ENCODE measurements at regions not wholly inside any gene's neighbourhood (a gene's known extent, or its start where the extent isn't known, plus 50 kb on each side); places are given as distances from the start of the nearest gene placed in this dataset.

DNA sequence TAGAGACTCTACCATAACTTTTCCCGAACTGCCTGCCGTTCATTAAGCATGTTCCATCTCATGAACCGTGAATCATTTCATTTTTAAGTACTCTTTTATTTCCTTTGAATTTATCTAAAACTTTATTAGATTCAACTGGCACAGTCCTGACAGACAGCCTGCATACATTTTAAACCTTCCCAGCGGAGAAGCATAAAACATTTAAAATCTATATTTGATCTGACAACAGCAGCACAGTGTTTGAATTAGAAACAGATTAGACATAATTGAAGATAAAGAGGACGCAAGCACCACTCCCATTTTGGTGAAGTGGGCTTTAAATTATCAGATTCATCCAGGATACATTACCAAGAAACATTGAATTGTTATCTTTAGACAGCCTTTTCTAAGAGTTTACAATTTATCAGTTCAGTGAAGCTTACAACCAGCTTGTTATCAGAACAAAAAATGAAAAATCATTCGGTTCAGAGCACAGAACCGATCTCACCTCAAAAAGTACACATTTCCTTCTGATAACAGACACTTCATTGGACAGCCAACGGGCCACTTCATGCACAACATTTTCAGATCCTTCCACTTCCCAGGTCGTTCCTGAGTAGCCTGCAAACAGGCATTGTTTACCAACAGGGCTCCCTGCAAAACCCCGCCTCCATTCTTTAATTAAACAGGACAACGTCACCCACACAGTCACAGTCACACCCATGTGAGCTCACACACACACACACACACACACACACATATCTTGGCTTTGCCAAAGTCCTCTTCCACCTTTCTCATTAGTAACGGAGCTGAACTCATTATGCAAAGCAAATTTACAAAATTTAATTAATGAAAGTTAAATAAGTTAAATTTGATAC is 171.2 kb downstream of the SP3 start:
- CTCF ChIA-PET = no interaction called here
- TF ChIP-seq, protein P1, sequence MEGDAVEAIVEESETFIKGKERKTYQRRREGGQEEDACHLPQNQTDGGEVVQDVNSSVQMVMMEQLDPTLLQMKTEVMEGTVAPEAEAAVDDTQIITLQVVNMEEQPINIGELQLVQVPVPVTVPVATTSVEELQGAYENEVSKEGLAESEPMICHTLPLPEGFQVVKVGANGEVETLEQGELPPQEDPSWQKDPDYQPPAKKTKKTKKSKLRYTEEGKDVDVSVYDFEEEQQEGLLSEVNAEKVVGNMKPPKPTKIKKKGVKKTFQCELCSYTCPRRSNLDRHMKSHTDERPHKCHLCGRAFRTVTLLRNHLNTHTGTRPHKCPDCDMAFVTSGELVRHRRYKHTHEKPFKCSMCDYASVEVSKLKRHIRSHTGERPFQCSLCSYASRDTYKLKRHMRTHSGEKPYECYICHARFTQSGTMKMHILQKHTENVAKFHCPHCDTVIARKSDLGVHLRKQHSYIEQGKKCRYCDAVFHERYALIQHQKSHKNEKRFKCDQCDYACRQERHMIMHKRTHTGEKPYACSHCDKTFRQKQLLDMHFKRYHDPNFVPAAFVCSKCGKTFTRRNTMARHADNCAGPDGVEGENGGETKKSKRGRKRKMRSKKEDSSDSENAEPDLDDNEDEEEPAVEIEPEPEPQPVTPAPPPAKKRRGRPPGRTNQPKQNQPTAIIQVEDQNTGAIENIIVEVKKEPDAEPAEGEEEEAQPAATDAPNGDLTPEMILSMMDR (conservative IDR thresholded peaks at IDR 0.05; ENCODE audit: low read depth, low read length) = no peak
- TF ChIP-seq EZH2 (IDR thresholded peaks at IDR 0.05; ENCODE audit: low read length, unreplicated experiment) (no peak), EZH2phosphoT487 (IDR thresholded peaks at IDR 0.05; ENCODE audit: borderline replicate concordance, low read length) (no peak)
- Histone ChIP-seq H3K79me2 (ENCODE audit: low read length) (no peaks in the 10 kb centered on the region), H4K20me1 (ENCODE audit: low read length) (no peaks in the 10 kb centered on the region), H3K4me1 (ENCODE audit: insufficient read depth, low read length) (no peaks in the 10 kb centered on the region), H3K4me2 (ENCODE audit: low read length) (no peak overlapping the region), H2AFZ (ENCODE audit: low read length) (no peak overlapping the region), H3K9me2 (replicated peaks; ENCODE audit: low read length) (no peaks in the 10 kb centered on the region), H3F3A (ENCODE audit: low read length, unreplicated experiment) (no peaks in the 10 kb centered on the region), H3K4me3 (ENCODE audit: low read length) (no peak overlapping the region), H3K9me3 (ENCODE audit: low read length) (no peaks in the 10 kb centered on the region), H3K9ac (ENCODE audit: low read length) (no peak overlapping the region), H3K36me3 (ENCODE audit: low read depth, low read length) (no peaks in the 10 kb centered on the region), H3K27me3 (ENCODE audit: low read length) (no peaks in the 10 kb centered on the region), H3K27ac (ENCODE audit: low read length) (no peak overlapping the region)
- POLR2A ChIA-PET (ENCODE audit: unreplicated experiment) = no interaction called here
- BruUV-seq (replicated peaks) = no TSS peak
- DNase-seq = no peak
- intact Hi-C loops (cut with micrococcal nuclease) = no loop called here
- no peak for ATAC-seq

- Histone ChIP-seq H3K4me2 (ENCODE audit: low read length) (no peak overlapping the region), H3K79me2 (ENCODE audit: low read length) (no peaks in the 10 kb centered on the region), H3K4me3 (ENCODE audit: low read length) (no peak overlapping the region), H3K9me2 (replicated peaks; ENCODE audit: low read length) (no peaks in the 10 kb centered on the region), H3K9ac (ENCODE audit: low read length) (no peak overlapping the region), H4K20me1 (ENCODE audit: low read length) (no peaks in the 10 kb centered on the region), H3K27me3 (ENCODE audit: low read length) (no peaks in the 10 kb centered on the region), H3K27ac (ENCODE audit: low read length) (no peak overlapping the region), H3K4me1 (ENCODE audit: insufficient read depth, low read length) (no peaks in the 10 kb centered on the region), H3F3A (ENCODE audit: low read length, unreplicated experiment) (no peaks in the 10 kb centered on the region), H3K9me3 (ENCODE audit: low read length) (no peaks in the 10 kb centered on the region), H2AFZ (ENCODE audit: low read length) (no peak overlapping the region), H3K36me3 (ENCODE audit: low read depth, low read length) (no peaks in the 10 kb centered on the region)
- DNase-seq = no peak
- intact Hi-C loops (cut with micrococcal nuclease) = no loop called here
- no TSS peak for BruUV-seq (replicated peaks)
- POLR2A ChIA-PET (ENCODE audit: unreplicated experiment) = no interaction called here
- no peak for ATAC-seq
- CTCF ChIA-PET = interaction anchor here (0.7 kb wide), 1 partner anchor 64 kb away, joined by 4 read pairs; no protein-coding TSS in a partner anchor
- no peak for TF ChIP-seq EZH2 (IDR thresholded peaks at IDR 0.05; ENCODE audit: low read length, unreplicated experiment)
- TF ChIP-seq, protein P1 (conservative IDR thresholded peaks at IDR 0.05; ENCODE audit: low read depth, low read length) = no peak
- no peak for TF ChIP-seq EZH2phosphoT487 (IDR thresholded peaks at IDR 0.05; ENCODE audit: borderline replicate concordance, low read length)
These were observed 167.4 kb downstream of the SP3 start for GRCh38 chr2:173797586-173798263.

DNA sequence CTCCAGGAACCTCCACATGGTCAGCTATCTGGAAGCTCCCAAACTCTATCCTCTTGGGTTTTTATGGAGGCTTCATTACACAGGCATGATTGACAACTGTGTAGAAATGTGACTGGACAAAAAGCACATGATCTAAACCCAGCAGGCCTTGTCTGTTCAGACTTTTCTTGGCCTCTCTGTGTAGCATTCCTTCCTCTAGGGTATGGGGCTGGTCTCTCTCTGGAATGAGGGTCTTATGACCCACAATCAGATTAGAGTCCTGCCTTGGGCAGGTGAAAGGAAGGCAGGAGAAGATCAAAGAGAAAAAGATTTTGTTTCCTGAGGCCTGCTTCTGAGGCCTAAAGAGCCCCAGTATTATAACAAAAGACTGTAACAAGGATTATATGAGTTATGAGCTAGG is 162.7 kb downstream of the SP3 start:
- CTCF ChIA-PET = no interaction called here
- H3K27me3 ChIP-seq (ENCODE audit: low read length) = no peaks in the 10 kb centered on the region

More for the DNA sequence above, 162.7 kb downstream of the SP3 start:
- no peak for TF ChIP-seq EZH2phosphoT487 (IDR thresholded peaks at IDR 0.05; ENCODE audit: borderline replicate concordance, low read length)
- TF ChIP-seq, protein P1 (conservative IDR thresholded peaks at IDR 0.05; ENCODE audit: low read depth, low read length) = no peak
- TF ChIP-seq EZH2 (IDR thresholded peaks at IDR 0.05; ENCODE audit: low read length, unreplicated experiment) = no peak
- H4K20me1 ChIP-seq (ENCODE audit: low read length) = no peaks in the 10 kb centered on the region
- POLR2A ChIA-PET (ENCODE audit: unreplicated experiment) = no interaction called here
- no peak overlapping the region for H3K9ac ChIP-seq (ENCODE audit: low read length)
- H3K27ac ChIP-seq (ENCODE audit: low read length) = no peak overlapping the region
- no peaks in the 10 kb centered on the region for H3K9me3 ChIP-seq (ENCODE audit: low read length)
- no peak overlapping the region for H3K4me2 ChIP-seq (ENCODE audit: low read length)
- H3K4me1 ChIP-seq (ENCODE audit: insufficient read depth, low read length) = no peaks in the 10 kb centered on the region
- intact Hi-C loops (cut with micrococcal nuclease) = no loop called here
- no peaks in the 10 kb centered on the region for H3K9me2 ChIP-seq (replicated peaks; ENCODE audit: low read length)
- DNase-seq = no peak
- ATAC-seq = no peak
- H3F3A ChIP-seq (ENCODE audit: low read length, unreplicated experiment) = no peaks in the 10 kb centered on the region
- no peaks in the 10 kb centered on the region for H3K36me3 ChIP-seq (ENCODE audit: low read depth, low read length)
- no peak overlapping the region for H2AFZ ChIP-seq (ENCODE audit: low read length)
- BruUV-seq (replicated peaks) = no TSS peak
- H3K79me2 ChIP-seq (ENCODE audit: low read length) = no peaks in the 10 kb centered on the region
- H3K4me3 ChIP-seq (ENCODE audit: low read length) = no peak overlapping the region

Data from PC-3 (cell line).